GM19240 (cell line): ENCODE measurements at regions not wholly inside any gene's neighbourhood (a gene's known extent, or its start where the extent isn't known, plus 50 kb on each side); places are given as distances from the start of the nearest gene placed in this dataset.

Experiments
- DNase-seq: peaks from one replicate; pipeline ENCODE4 v3.0.0; 2011; ENCODE audit warnings: low spot score; ENCODE audit not compliant: insufficient read length

DNA sequence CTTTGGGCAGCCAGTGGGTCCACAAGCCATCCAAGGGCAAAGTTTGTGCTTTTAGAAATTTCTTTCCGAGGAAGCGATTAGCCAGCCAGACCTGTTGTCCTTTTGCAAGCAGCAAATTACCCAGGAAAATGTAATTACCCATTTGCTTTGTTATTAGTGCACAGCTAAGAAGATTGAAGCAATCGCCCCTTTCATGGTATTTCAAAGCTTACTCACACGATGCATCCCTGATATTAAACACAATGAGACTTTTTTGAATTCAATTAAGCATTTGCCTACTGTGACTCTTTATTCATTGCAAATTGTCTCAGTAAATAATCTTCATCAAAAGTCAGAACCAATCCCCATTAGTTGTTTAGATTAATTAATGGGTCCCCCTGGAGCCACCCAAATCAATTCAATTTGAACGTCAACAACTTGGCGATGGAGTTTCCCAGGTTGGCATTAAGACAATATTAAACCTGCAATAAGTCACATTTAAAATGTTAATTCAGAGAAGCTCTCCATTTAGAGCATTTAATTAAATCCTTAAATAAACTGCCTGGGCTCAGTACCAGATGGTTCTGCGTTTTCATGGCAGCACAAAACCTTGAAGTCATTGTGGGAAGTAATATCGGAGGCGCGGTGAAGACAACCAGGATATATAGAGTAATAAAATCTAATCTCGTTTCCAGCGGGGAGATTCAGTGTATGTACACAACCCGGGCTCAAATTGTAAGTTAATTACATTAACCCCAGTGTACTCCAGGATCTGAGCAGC lies 366.2 kb upstream of the TNRC6C start:
- no peak for DNase-seq

DNA sequence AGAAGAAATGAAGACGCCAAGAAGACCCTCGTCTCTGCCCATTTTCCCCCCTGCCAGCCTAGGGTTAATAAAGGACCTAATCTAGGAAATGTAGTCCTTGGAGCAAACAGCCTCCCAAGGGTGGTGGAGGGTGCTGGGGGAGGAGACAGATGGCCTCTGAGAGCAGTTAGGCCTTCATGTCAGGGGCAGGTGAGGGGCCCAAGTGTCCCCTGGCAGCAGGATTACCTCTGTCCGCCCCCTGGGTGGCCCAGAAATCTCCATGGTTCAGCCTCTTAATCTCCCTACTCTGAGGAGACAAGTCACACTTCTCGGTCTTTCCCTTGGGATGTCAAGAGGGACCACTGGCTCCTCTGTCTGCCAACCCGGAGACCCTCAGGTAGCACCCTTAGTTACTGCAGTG lies 365.4 kb upstream of the TNRC6C start:
- DNase-seq, result no peak

- no peak for DNase-seq
Observed at GRCh38 chr17:77594416-77595209, 363.9 kb upstream of the TNRC6C start.

DNA sequence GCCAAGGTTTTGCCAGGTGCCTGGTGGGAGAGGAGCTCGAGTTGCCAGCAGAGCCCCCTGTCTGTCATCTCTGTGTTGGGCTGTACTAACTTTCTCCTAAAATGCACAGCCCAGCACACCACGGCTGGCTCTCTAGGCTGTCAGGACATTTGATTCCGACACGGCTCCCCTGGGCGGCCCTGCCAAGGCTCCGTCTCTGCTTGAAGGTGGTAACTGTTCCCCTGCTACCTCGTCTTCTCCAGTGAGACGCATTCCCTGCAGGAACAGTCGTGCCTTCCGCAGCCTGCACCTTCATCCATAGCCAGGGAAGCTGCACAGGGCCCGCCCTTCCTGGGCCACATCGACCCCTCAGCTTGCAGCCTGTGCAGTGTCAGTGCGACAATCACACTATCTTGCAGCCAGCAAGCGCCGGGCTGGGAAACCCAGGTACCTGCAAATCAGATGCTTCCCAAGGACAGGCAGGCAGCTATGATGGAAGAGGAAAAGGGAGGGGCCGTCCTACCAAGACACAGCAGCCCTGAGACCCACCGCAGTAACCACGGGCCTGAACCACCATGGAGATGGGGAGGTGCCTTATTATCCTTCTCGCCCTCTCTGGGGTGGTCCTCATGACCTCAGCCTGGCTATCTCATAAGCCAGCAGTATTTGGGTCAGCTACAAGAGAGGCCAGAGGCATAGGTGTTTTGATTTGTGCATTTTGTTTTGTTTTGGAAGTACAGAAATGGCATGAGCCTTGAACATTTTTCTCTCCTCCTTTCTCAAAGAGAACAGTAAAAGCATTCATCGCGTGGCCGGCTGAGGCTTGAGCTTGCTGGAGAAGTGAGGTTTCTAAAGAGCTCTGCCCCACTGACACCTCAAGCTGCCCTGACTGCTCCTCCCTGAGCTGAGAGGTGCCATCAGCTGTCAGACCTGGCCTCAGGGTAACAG lies 361.7 kb upstream of the TNRC6C start:
- no peak for DNase-seq

GRCh38 chr17:77597418-77598240 lies 360.9 kb upstream of the TNRC6C start:
- DNase-seq, result no peak

DNA sequence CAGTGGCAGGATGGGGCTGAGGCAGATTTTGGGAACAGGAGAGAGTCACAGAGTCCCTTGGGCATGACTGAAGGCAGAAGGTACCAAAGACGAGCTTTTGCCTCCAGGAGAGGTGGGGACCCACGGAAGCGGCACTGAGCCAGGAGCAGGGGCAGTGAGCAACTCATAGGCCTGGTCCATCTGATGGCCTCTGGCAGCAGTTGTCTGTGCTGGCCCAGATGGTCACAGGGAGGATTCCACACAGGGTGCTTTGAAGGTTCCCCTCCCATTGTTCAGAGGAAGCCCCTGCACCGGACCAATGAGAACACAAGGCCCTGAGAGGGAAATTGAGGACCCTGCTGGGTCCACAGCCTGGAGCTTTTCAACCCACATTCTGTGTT lies 360.3 kb upstream of the TNRC6C start:
- no peak for DNase-seq

DNA sequence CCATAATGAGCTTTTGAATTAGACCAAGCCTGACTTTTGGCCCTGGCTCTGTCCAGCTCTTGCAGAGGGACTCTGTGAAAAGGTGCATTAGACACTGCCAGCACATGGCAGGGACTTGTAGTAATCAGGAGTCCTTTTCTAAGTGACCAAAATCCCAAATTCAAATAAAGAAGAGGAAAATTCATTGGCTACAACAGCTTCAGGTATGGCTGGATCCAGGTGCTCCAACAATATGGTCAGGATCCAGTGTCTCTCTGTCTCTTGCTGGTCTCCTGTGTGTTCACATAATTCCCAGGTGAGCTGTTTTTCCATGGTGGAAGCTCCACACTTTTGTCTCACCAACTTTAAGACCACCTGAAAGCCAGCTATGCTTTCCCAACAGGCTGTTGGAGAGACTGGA lies 358.8 kb upstream of the TNRC6C start:
- no peak for DNase-seq

GRCh38 chr17:77600346-77600745 lies 358.2 kb upstream of the TNRC6C start:
- no peak for DNase-seq

GRCh38 chr17:77601054-77601979 lies 357.2 kb upstream of the TNRC6C start:
- no peak for DNase-seq

- DNase-seq, result no peak
Observed at GRCh38 chr17:77602062-77602746, 356.3 kb upstream of the TNRC6C start.

- no peak for DNase-seq
Observed at GRCh38 chr17:77602883-77603640, 355.4 kb upstream of the TNRC6C start.

DNA sequence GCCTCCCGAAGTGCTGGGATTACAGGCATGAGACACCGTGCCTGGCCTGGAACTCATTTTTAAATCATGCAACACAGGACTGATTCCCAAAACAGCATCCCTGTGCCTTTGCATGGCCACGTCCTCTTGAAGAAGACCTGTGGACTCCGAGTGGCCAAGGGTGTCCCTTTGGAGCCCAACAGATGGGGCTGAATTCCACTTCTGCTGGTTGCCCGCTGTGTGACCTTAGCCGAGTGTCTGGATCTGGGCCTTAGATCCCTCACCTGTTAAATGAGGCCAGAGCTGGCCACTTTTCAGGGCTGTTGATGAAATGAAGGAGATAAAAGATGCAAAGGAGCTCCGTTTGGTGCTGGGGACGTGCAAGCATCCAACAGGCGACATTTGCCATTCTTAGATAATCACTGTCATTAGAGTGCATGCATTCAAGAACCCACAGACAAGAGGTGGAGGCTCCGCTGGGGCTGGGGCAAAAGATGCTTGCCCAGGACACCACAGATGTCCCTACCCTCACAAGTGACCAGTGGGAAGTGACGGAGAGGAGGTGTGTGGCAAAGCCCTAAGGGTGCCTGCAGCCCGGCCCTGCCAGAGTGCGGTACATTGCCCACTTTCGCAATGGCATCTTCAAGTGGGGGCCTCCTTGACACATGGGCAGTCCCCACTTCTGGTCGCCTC lies 354.1 kb upstream of the TNRC6C start:
- DNase-seq, result no peak

DNA sequence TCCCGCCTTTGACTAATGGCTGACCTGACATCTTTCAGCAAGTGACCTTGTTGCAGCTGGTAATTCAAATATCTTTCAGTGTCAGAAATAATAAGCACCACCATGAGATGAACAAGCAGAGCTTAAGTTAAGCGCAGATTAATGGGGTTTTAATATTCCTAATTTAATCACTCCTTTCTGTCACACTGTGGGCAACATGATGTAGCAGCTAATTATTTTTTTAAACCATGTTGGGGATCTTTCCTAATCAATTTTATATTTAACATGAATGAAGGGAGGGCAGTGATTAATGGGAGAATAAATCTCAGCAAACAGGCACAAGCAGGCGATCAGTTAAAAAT lies 353.6 kb upstream of the TNRC6C start:
- no peak for DNase-seq

DNA sequence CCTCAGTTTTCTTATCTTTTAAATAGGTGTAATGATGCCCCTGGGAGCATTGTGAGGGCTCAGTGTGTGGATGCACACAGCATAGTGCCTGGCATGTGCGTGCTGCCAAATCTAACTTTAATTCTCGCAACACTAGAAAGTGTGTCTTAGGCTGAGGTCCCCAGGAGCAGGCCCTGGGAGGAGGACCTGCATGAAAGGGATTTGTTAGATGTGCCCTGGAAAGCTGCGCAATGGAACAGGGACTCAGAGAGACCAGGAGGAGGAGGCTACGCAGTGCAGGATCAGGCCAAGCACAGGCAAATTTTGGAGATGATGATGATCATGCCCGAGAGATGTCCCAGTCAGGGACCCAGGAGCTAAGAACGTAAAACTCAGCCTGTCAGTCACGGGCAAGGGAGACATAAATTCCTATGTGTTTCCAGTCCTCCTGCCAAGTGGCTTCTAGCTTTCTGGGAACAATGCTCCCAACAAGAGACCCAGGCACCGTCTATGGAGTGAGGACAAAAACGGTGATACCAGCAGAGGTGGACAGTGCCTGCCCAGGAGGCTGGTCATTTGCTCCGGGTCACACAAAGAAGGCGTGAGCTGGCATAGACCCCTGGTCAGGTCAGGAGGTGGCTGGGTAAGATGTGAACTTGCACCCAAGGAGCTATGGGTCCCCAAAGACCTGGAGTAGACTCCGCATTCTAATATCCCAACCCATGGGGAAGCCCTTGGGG lies 352.2 kb upstream of the TNRC6C start:
- DNase-seq, result no peak

- no peak for DNase-seq
Observed at GRCh38 chr17:77606865-77607210, 351.7 kb upstream of the TNRC6C start.

DNA sequence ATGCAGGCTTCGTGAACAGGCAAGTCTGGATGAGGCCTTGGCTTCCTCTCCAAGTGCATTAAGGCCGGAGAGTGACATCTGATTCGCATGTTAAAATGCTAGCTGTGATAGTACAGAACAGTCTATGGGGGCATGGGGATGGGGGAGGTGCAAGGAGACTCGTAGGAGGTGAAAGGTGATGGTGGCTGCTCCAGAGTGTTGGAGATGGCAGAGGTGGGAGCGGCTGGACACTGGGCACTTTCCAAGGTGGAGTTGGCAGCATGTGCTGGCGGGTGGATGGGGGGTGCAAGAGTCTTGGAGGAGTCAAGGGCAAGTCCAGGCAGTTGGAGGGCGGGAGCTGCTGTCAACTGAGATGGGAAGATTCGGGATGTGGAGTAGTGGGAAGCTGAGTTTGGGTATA lies 350.9 kb upstream of the TNRC6C start:
- no peak for DNase-seq

DNA sequence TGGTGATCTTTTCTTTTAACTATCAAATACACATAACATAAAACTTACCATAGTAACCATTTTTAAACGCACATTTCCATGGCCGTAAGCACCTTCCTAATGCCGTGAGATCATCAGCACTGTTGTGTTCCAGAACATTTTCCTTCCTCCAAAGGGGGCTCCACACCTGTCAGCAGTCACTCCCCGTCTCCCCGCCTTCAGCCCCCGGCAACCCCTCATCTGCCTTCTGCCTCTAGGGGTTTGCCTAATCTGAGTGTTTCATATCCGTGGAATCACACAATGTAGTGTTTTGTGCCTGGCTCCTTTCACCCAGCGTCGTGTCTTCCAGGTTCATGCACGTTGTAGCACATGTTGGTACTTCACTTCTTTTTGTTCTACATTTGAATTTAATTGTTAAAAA lies 350.1 kb upstream of the TNRC6C start:
- DNase-seq, result no peak
